Immature natural killer cell (primary cell): ENCODE measurements at regions not wholly inside any gene's neighbourhood (a gene's known extent, or its start where the extent isn't known, plus 50 kb on each side); places are given as distances from the start of the nearest gene placed in this dataset.

Experiments used
- DNase-seq, 3 donors: peaks; one replicate each; pipeline ENCODE4 v3.0.0; 2022; ENCODE audit warnings: mixed read lengths in 1 of 3
- H3K27ac Mint-ChIP-seq, 6 donors: one replicate each; pipeline ENCODE4 v1.8.0; 2020; ENCODE audit warnings: mixed read lengths in 6 of 6, mild to moderate bottlenecking in 5 of 6, inconsistent platforms in 4 of 6, moderate library complexity in 3 of 6
- H3K27me3 Mint-ChIP-seq, 3 donors: one replicate each; pipeline ENCODE4 v1.8.0; 2020 to 2021; ENCODE audit warnings: low read depth in 3 of 3, mild to moderate bottlenecking in 3 of 3, mixed read lengths in 3 of 3, moderate library complexity in 3 of 3, inconsistent platforms in 1 of 3
- H3K36me3 Mint-ChIP-seq, 3 donors: one replicate each; pipeline ENCODE4 v1.8.0; 2020; ENCODE audit warnings: mixed read lengths in 3 of 3, inconsistent platforms in 2 of 3, mild to moderate bottlenecking in 2 of 3
- H3K4me1 Mint-ChIP-seq, 2 donors: one replicate each; pipeline ENCODE4 v1.8.0; 2020; ENCODE audit warnings: inconsistent platforms in 2 of 2, mild to moderate bottlenecking in 2 of 2, mixed read lengths in 2 of 2, moderate library complexity in 1 of 2
- H3K4me3 Mint-ChIP-seq, 5 donors: one replicate each; pipeline ENCODE4 v1.8.0; 2020; ENCODE audit warnings: mild to moderate bottlenecking in 5 of 5, mixed read lengths in 5 of 5, inconsistent platforms in 3 of 5, moderate library complexity in 3 of 5
- H3K9me3 Mint-ChIP-seq, 6 donors: one replicate each; pipeline ENCODE4 v1.8.0; 2020; ENCODE audit warnings: mild to moderate bottlenecking in 6 of 6, mixed read lengths in 6 of 6, inconsistent platforms in 4 of 6, moderate library complexity in 3 of 6

DNA sequence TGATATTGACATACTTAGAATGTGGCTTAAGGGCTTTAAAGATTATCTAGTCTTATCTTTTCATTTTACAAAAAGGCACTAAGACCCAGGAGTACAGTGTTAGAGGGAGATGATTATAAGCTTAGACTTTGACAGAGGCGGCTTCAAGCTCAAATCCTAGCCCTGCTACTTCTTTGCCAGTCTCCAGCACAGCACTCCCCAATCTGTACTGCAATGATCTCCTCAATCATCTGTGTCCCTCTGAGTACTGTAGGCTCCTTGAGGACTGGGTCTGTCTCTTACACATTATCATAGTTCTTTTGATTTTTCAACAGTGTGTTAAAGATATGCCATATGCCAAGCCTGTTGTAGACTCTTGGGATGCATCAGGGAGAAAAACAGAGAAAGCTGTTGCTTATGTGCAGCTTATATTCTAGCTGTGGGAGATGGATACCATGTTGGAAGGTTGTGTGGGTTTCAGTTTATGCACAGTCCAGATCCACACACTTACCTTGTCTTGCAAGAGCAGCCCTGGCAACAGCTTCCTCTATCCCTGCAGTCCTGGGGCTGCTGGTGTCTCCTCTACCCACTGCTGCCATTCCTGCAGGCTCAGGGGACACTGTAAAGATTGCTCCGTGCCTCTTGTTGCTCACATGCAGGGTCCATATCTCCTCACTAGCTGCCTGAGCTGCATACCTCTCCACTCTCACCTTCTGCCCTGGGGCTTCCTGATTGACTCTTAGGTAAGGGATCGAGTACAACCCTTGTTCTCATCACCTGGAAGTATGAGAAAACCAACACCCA, 103.9 kb upstream of the TSPAN2 start:
- DNase-seq = no peak
- Mint-ChIP-seq H3K4me1 (no peaks in the 10 kb centered on the region), H3K9me3 (peaks cover 0 to 3% (median 0%) of the 10 kb centered on the region in 6 donors), H3K36me3 (no peaks in the 10 kb centered on the region), H3K4me3 (no peak overlapping the region), H3K27ac (no peak overlapping the region), H3K27me3 (peaks cover 0 to 11% (median 0%) of the 10 kb centered on the region in 3 donors)

DNA sequence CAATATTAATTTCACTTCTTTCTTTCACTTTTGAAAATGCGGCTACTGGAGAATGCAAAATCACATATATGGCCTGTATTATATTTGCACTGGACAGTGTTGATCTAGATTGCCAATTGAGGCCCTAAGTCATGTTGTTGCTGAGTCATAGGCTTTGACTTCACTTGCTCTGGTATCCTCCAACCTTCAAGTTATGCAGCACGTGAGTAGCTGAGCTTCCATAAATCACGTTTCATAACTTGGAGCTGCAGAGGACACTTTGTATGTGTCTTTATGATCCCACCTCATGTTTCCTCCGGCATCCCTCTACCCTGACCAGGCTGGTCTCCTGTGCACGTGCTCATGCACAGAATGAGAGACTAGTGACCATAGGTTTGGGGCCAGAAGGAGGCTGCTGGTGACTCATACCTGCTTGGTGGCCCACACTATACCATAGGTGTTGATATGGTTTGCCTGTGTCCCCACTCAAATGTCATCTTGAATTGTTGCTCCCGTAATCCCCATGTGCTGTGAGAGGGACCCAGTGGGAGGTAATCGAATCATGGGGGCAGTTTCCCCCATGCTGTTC, 103.0 kb upstream of the TSPAN2 start:
- peaks cover 1 to 7% (median 2%) of the 10 kb centered on the region in 3 donors for H3K27me3 Mint-ChIP-seq
- no peaks in the 10 kb centered on the region for H3K4me1 Mint-ChIP-seq
- no peak overlapping the region for H3K27ac Mint-ChIP-seq
- no peaks in the 10 kb centered on the region for H3K36me3 Mint-ChIP-seq
- no peak for DNase-seq
- peaks cover 0 to under 1% (median 0%) of the 10 kb centered on the region in 6 donors for H3K9me3 Mint-ChIP-seq
- H3K4me3 Mint-ChIP-seq = no peak overlapping the region

DNA sequence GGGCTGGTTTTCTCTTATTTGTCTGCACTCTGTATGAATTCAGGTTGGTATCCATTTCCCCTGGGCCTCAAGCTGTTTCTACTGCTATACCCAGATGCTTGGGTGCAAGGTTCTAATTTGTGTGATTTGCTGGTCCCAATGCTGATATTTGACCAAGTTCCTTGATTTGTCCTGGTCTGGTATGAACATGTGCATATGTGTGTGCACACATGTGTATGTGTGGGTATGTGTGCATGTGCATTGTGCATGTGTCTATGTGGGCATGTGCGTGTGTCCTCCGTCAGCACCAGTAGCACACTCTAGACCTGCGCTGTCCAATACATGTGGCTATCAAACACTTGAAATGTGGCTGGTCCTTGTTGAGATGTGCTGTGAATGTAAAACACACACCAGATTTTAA, 102.4 kb upstream of the TSPAN2 start:
- no peak overlapping the region for H3K27ac Mint-ChIP-seq
- peaks cover 2 to 7% (median 2%) of the 10 kb centered on the region in 3 donors for H3K27me3 Mint-ChIP-seq
- no peaks in the 10 kb centered on the region for H3K9me3 Mint-ChIP-seq
- H3K4me1 Mint-ChIP-seq = no peaks in the 10 kb centered on the region
- DNase-seq = no peak
- H3K4me3 Mint-ChIP-seq = no peak overlapping the region
- no peaks in the 10 kb centered on the region for H3K36me3 Mint-ChIP-seq

DNA sequence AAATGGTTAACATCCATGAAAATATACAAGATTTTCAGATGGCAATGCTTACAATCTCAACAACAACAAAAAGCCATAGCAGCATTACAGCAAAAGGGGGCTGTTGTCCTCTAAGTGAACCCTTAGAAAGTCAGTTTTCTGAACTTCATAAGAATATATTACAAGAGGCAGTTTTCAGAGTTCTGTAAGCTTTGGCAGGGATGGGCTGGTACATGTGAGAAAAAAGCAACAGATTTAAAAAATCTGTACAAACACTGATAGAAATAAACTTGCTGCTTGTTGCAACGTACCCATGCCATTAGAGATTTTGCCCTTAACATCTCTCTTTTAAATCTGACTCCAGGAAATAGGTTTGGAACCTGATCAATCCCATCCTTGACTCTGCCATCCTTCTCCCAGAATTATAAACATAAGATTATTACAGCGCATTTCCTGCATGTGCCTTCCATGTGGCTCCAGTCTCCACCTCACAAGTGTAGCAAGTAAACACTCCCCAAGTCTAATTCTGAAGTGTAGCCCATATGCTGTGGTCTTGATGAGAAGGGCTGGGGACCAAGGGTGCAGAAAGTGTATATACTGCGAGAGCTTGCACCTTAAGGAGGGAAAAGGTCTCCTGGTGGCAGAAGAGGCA, 101.4 kb upstream of the TSPAN2 start:
- no peak for DNase-seq
- H3K36me3 Mint-ChIP-seq = no peaks in the 10 kb centered on the region
- H3K9me3 Mint-ChIP-seq = no peaks in the 10 kb centered on the region
- H3K4me1 Mint-ChIP-seq = no peaks in the 10 kb centered on the region
- H3K4me3 Mint-ChIP-seq = no peak overlapping the region
- no peak overlapping the region for H3K27ac Mint-ChIP-seq
- H3K27me3 Mint-ChIP-seq = peaks cover 2 to 7% (median 3%) of the 10 kb centered on the region in 3 donors

DNA sequence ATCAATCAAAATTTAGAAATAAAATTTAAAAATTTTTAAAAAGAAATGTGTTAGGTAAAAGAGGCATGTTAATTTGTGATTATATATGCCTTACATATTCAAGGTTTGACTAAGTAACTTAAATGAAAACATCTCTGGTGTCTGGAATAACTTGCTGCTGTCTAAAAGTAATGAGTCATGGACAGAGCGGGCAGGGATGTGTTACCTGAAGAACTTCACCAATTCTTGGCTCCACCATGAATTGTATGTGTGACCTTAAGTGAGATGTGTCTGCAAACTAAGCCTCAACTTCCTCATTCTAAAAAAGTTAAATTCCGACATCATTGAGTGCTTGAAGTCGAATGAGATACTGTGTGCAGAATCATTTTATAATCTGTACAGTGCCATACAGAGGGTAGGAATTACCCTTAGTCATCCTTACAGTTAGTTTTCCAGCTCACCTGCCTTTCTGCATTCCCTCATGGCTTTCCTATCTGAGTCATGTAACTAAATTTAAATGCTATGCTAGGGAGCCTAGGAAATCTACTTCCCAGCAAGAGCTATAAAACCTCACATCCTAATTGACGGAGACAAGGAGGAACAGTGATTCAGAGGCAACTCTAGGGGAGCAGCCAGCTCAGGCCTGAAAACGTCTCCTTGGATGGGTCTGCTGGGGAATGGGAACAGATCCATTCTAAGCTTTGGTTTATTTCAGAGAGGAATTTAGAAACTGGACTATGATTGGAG, 100.7 kb upstream of the TSPAN2 start:
- H3K9me3 Mint-ChIP-seq = no peaks in the 10 kb centered on the region
- H3K36me3 Mint-ChIP-seq = no peaks in the 10 kb centered on the region
- H3K27ac Mint-ChIP-seq = no peak overlapping the region
- H3K4me3 Mint-ChIP-seq = no peak overlapping the region
- H3K27me3 Mint-ChIP-seq = peaks cover 2 to 7% (median 3%) of the 10 kb centered on the region in 3 donors
- H3K4me1 Mint-ChIP-seq = no peaks in the 10 kb centered on the region
- DNase-seq = no peak

DNA sequence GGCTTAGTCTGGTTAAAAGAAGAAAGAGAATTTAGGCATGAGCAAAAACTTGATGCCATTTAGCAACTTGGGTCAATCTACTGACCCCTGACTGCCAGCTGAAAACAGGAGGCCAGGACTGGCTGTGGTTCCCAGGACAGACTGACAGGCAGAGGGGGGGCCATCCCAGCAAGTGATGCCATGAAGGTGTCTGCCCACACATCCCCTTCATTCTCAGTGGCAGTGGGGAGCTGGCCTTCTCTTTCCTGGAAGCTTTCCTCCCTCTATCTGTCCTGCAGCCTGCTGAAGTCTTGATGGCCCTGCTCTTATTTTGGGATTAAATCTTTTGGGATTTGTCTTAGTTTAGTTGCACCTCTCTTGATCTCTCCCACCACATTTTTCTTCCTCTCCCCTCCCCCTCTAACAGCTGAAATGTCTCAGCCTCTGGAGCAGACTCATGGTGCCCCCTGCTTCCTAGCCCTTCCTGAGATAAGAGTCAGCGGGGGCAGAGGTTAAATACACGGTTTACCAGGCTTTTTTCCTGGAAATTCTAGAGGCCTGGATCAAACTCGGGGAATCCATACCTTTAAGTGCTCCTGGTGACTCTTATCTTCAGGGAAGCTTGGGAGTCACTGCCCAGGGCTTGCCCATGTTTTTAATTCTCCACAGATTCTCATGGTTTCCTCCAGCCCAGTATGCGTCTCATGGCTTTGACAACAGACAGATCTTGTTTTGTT, 99.5 kb upstream of the TSPAN2 start:
- Mint-ChIP-seq H3K4me1 (no peaks in the 10 kb centered on the region), H3K9me3 (no peaks in the 10 kb centered on the region), H3K4me3 (no peak overlapping the region), H3K36me3 (no peaks in the 10 kb centered on the region), H3K27me3 (peaks cover 2 to 5% (median 5%) of the 10 kb centered on the region in 3 donors), H3K27ac (no peak overlapping the region)
- DNase-seq = no peak

DNA sequence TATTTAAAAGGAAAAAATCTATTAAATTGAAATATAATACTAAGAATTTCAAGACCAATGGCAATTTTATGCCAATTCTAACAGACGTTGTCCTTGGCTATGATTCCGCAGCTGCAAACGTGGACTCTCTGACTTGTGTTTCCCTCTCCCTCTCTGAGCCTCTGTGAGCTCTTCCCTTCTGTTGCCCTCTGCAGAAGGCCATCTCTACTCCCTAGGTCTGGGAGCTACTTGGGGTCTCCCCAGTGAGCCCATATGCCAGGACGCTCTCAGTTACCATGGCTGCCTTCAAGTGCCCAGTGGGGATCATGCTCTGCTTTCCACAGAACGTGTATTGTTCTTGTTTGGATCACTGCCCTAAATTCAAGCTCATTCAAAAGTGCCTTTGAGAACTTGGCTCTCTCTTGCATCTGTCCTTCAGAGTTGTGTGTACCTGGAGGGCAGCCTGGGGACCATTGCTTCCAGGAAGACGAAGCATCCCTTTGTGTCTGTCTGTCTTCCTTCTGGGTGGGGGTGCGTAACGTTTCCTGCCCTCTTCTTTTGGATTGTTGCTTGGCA, 97.5 kb upstream of the TSPAN2 start:
- H3K27me3 Mint-ChIP-seq = peaks cover 2 to 7% (median 7%) of the 10 kb centered on the region in 3 donors
- H3K9me3 Mint-ChIP-seq = no peaks in the 10 kb centered on the region
- H3K4me1 Mint-ChIP-seq = no peaks in the 10 kb centered on the region
- no peaks in the 10 kb centered on the region for H3K36me3 Mint-ChIP-seq
- H3K27ac Mint-ChIP-seq = no peak overlapping the region
- DNase-seq = no peak
- no peak overlapping the region for H3K4me3 Mint-ChIP-seq

DNA sequence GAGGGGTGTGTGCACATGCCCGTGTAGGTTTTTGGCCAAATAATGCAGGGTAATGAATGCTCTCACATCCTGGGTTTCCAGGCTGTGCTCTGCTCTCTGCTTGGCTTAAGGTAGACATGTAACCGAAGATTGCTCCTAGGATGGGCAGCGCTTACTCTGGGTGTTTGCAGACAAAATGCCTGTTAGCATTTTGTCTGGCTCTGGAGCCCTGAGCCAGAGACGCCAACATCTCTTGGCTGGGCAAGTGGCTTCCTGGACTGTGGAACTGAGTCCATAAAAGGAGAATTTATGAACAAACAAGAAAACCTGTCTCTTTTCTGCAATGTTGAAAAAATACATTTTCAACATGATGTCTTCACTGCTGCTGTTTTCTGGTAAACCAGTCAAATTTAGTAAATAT, 96.0 kb upstream of the TSPAN2 start:
- no peak overlapping the region for H3K27ac Mint-ChIP-seq
- peaks cover 6 to 9% (median 8%) of the 10 kb centered on the region in 3 donors for H3K27me3 Mint-ChIP-seq
- no peaks in the 10 kb centered on the region for H3K4me1 Mint-ChIP-seq
- H3K9me3 Mint-ChIP-seq = no peaks in the 10 kb centered on the region
- no peak for DNase-seq
- no peak overlapping the region for H3K4me3 Mint-ChIP-seq
- H3K36me3 Mint-ChIP-seq = no peaks in the 10 kb centered on the region

DNA sequence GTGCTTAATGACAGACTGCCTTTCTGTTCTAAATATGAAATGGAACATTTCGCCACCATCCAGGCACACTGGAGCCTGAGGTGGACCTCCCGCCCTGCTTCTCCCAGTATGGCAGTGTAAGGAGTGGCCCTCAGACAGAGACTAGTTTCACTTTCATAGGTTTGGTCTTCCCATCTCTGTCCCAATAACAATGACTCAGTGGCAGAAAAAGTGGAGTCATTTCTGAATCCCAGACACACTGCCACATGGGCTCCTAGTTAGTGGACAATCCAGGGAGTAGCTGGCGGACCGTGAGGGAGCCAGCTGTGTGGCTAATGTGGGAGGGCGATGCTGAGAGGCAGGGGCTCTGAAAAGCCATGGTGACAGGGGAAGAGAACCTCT, 95.6 kb upstream of the TSPAN2 start:
- Mint-ChIP-seq H3K9me3 (no peaks in the 10 kb centered on the region), H3K27ac (no peak overlapping the region)

DNA sequence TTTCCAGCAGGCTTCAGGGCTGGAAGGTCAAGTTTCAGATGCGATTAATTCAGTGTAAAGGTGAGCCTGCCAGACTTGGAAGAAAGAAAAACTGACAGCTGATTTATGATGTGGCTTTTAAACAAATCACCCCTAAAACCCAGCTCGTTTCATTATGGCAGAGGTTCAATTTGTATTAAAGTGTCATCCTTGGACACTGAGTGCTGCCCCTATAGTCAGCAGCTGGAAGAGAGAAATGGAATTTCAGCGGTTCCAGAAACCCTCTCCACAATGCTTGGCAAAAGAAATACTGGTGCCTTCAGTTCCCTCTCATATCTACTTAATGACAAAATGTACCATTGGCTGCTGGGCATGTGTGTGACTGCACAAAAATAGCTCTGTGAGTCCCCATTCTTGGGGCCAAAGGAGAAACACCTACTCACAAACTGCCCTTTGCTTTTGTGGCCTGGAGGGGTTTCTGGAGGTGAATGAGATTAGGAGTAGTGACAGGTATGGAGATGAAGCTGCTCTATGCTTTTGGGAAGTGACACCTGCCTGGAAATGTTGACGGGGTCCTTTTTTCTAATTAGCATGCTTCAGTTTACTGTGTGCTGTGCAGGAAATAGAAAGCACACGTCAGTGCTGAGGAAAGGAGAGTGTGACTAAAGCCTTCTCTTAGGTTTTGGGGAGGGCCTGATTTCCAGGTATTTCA, 95.1 kb upstream of the TSPAN2 start:
- Mint-ChIP-seq H3K9me3 (no peaks in the 10 kb centered on the region), H3K4me3 (peak overlapping the region in 1 of 5 donors; percentile 33), H3K27me3 (peaks cover 6 to 12% (median 8%) of the 10 kb centered on the region in 3 donors), H3K27ac (no peak overlapping the region), H3K36me3 (no peaks in the 10 kb centered on the region), H3K4me1 (no peaks in the 10 kb centered on the region)
- no peak for DNase-seq

More for the DNA sequence above, 95.6 kb upstream of the TSPAN2 start:
- Mint-ChIP-seq H3K4me1 (no peaks in the 10 kb centered on the region), H3K4me3 (peak overlapping the region in 1 of 5 donors; percentile 33), H3K36me3 (no peaks in the 10 kb centered on the region), H3K27me3 (peaks cover 6 to 11% (median 8%) of the 10 kb centered on the region in 3 donors)
- no peak for DNase-seq

DNA sequence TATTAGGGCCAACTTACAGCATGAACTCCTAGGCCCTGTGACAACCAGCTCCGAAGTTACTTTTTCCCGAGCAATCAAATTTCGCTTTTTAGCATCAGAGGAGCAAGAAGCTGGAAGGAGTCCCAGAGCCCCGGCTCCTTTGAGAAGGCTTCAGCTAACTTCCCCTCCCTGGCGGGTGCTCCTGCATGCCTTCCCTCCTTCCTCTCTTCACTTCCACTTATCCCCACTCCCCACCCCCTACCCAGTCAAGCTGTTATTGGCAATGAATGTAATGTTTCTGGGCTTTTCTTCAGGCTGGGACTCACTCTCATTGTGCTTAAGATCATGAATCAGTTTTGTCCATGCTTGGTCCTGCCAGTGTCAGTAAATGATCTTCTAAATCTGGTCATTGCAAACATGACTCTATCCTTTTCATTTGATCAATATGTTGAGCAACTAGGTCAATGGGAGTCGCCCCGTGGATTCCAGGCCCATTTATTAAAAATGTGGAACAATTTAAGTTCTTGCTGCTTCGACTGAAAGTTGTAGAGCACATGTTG, 94.5 kb upstream of the TSPAN2 start:
- no peaks in the 10 kb centered on the region for H3K4me1 Mint-ChIP-seq
- peaks cover 6 to 12% (median 8%) of the 10 kb centered on the region in 3 donors for H3K27me3 Mint-ChIP-seq
- no peak overlapping the region for H3K4me3 Mint-ChIP-seq
- no peak for DNase-seq
- H3K27ac Mint-ChIP-seq = no peak overlapping the region
- H3K9me3 Mint-ChIP-seq = no peaks in the 10 kb centered on the region
- no peaks in the 10 kb centered on the region for H3K36me3 Mint-ChIP-seq

DNA sequence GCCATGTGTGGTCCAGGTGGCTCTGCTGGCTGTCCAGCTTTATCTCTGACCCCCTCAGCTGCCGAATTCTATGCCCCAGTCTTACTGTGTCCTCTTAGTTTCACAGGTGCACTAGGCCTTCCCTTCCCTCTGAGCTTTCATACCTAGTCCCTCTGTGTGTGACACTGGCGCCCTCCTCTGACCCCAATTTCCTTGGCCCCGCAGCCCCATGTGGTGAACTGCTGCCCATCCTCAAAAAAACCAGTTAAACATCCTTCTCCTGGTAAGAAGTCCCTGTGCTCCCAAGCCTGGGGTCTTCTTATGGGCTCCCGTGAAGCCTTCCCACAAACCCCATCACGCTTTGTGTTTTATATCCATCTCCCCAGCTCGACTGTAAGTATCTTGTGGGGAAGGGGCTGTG, 93.9 kb upstream of the TSPAN2 start:
- Mint-ChIP-seq H3K4me1 (no peaks in the 10 kb centered on the region), H3K9me3 (no peaks in the 10 kb centered on the region), H3K36me3 (no peaks in the 10 kb centered on the region), H3K27me3 (peaks cover 6 to 12% (median 8%) of the 10 kb centered on the region in 3 donors), H3K27ac (no peak overlapping the region), H3K4me3 (no peak overlapping the region)
- DNase-seq = no peak
